ENCODE measurements at regions not wholly inside any gene's neighbourhood (a gene's known extent, or its start where the extent isn't known, plus 50 kb on each side); places are given as distances from the start of the nearest gene placed in this dataset.

DNA sequence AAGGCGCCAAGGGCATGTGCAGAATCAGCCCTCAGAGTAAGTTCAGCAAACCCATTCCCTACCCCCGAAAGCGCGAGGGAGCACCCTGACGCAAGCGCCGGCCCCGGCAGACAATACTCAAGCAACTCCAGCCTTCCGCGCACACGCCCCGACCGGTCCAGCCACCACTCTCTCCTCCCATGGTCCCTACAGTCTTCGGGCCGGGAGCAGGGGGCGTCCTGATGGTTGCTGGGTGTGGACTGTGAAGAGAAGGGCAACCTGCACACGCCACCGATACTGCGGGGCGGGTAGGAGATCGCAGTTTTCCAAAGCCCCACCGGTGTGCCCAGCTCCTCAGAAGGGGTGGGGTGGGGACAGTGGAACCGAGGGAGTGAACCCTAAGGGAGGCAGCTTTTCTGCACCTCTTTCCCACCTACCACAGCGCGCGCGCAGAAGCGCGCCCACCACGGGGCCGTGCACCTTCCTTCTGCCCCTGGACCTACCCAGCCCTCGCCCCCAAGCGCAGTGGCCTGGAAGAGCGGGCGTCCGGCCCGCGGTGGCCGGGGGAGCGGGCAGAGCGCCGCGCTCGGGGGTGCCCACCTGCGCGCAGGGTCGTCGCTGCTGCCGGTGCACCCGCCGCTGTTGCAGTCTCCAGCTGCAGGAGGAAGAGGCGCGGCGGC, 650.2 kb upstream of the DIPK2B start:
- peak overlapping the region; percentile 65 for H2AK9ac ChIP-seq (replicated peaks; ENCODE audit: low read depth, low read length, poor library complexity)
- BruUV-seq (replicated peaks), result no TSS peak
- peak overlapping the region; percentile 73 for H3K56ac ChIP-seq (ENCODE audit: extremely low read depth, insufficient read depth, low read length)
- peaks cover 6% of the 10 kb centered on the region; the same call in 1 of the 2 replicates for H3K9me1 ChIP-seq (ENCODE audit: insufficient read depth, low read length)
- peaks cover 5% of the 10 kb centered on the region for H3K36me3 ChIP-seq (ENCODE audit: control insufficient read depth, insufficient read depth, low read length)
- intact Hi-C loops (cut with micrococcal nuclease), result no loop called here
- peak overlapping the region; percentile 90 for H3K4me2 ChIP-seq (ENCODE audit: low read depth, low read length)
- peak overlapping the region; percentile 83 for H2AFZ ChIP-seq (replicated peaks; ENCODE audit: low read length, poor library complexity)
- peak overlapping the region; percentile 79 for H2BK120ac ChIP-seq (ENCODE audit: low read depth, low read length)
- ChIA-PET CTCF (no interaction called here), POLR2A (ENCODE audit: unreplicated experiment) (no interaction called here)
- peak overlapping the region; percentile 83 for H2BK5ac ChIP-seq (ENCODE audit: low read depth, low read length, poor library complexity, severe bottlenecking)
- H3K23ac ChIP-seq (ENCODE audit: low read depth, low read length), result peak overlapping the region; percentile 92
- H3K4me3 ChIP-seq (ENCODE audit: insufficient read depth, low read depth, low read length), result peak overlapping the region; percentile 90
- WGBS, 2 experiments (ENCODE audit: extremely low coverage in 2 of 2, insufficient read length in 1 of 2), result 0% methylated on average over 4 of the region's 54 CpGs; no CpG with 5 or more reads in 1 of the 2 experiments
- peak overlapping the region; percentile 41 to 81 for H4K8ac ChIP-seq (ENCODE audit: low read depth in 2 of 2, low read length in 2 of 2)
- peak overlapping the region; percentile 58; the same call in 1 of the 2 replicates for H2AK5ac ChIP-seq (ENCODE audit: low read depth, low read length)
- H4K91ac ChIP-seq (ENCODE audit: insufficient read depth, low read depth, low read length), result peak overlapping the region; percentile 87
- peak overlapping the region; percentile 70 for H3K27ac ChIP-seq (ENCODE audit: insufficient read depth, low read length)
- H2BK15ac ChIP-seq (ENCODE audit: low read depth, low read length), result peak overlapping the region; percentile 70; the same call in 1 of the 3 replicates
- H3K18ac ChIP-seq (ENCODE audit: low read depth, low read length), result peak overlapping the region; percentile 42
- H3K4ac ChIP-seq (ENCODE audit: low read depth, low read length), result peak overlapping the region; percentile 92
- H3K9ac ChIP-seq (ENCODE audit: low read depth, low read length), result peak overlapping the region; percentile 86
- dilution Hi-C loops (cut with HindIII; ENCODE audit: low sequenced_read_pairs, unreplicated experiment), result no loop called here
- H3K4me1 ChIP-seq (ENCODE audit: control insufficient read depth, insufficient read depth, low read length), result peaks cover 2% of the 10 kb centered on the region; the same call in 1 of the 2 replicates
- H4K20me1 ChIP-seq (ENCODE audit: insufficient read depth, low read length), result no peaks in the 10 kb centered on the region
- in situ Hi-C loops (cut with MboI; ENCODE audit: low sequenced_read_pairs), result no loop called here
- TF ChIP-seq MAZ (IDR thresholded peaks at IDR 0.05; ENCODE audit: borderline replicate concordance, low read depth, low read length), result no peak
- peaks cover 7 to 12% of the 10 kb centered on the region in 2 experiments; a peak in 3 of 4 replicates for H3K79me1 ChIP-seq (ENCODE audit: low read depth in 1 of 2, low read length in 2 of 2)
- DNase-seq (peak; percentile 28), ATAC-seq (ENCODE audit: low read depth) (peak; percentile 44)
- H3K14ac ChIP-seq (replicated peaks; ENCODE audit: low read depth, low read length), result peak overlapping the region; percentile 68
- no peaks in the 10 kb centered on the region for H3K27me3 ChIP-seq (ENCODE audit: control insufficient read depth, insufficient read depth, low read length)
- H2BK20ac ChIP-seq (ENCODE audit: low read depth, low read length), result peak overlapping the region; percentile 51; the same call in 1 of the 2 replicates
- no peak overlapping the region for H4K5ac ChIP-seq (ENCODE audit: low read depth, low read length)
- no peaks in the 10 kb centered on the region for H3K9me3 ChIP-seq (ENCODE audit: control insufficient read depth, insufficient read depth, low read length)

Data from IMR-90 (cell line).